SK-N-SH (cell line): ENCODE measurements at regions not wholly inside any gene's neighbourhood (a gene's known extent, or its start where the extent isn't known, plus 50 kb on each side); places are given as distances from the start of the nearest gene placed in this dataset.

Source experiments
- CHD2 ChIP-seq: fragments of 150-350 bp; IDR thresholded peaks from 2 replicates; pipeline ENCODE4 v1.6.1; 2018; ENCODE audit warnings: low read length; ENCODE audit not compliant: partially characterized antibody
- EZH2phosphoT487 ChIP-seq: fragments of 200-600 bp; sonication (generic); IDR thresholded peaks from 2 replicates; pipeline ENCODE4 v1.6.1; 2017; ENCODE audit warnings: low read depth, mixed run types, mild to moderate bottlenecking, antibody characterized with exemption, moderate library complexity, borderline replicate concordance
- POLR2AphosphoS5 ChIP-seq: IDR thresholded peaks from 2 replicates; pipeline ENCODE4 v1.6.1; 2012; ENCODE audit warnings: low read depth, low read length
- SIN3A ChIP-seq: IDR thresholded peaks from 2 replicates; pipeline ENCODE4 v1.6.1; 2012; ENCODE audit warnings: low read depth, mild to moderate bottlenecking, low read length, moderate library complexity, borderline replicate concordance
- SMC3 ChIP-seq: IDR thresholded peaks from 2 replicates; pipeline ENCODE4 v1.6.1; 2012; ENCODE audit warnings: low read depth, low read length, improper control_type of control experiment
- TF ChIP-seq, protein P1 (sequence below): IDR thresholded peaks from 2 replicates; pipeline ENCODE4 v1.4.0; 2012; ENCODE audit warnings: low read depth, borderline replicate concordance
- TF ChIP-seq, protein P2 (sequence below): fragments of 200-600 bp; sonication (generic); IDR thresholded peaks from 2 replicates; pipeline ENCODE4 v1.6.1; 2017; ENCODE audit warnings: antibody characterized with exemption, mild to moderate bottlenecking, moderate library complexity

DNA sequence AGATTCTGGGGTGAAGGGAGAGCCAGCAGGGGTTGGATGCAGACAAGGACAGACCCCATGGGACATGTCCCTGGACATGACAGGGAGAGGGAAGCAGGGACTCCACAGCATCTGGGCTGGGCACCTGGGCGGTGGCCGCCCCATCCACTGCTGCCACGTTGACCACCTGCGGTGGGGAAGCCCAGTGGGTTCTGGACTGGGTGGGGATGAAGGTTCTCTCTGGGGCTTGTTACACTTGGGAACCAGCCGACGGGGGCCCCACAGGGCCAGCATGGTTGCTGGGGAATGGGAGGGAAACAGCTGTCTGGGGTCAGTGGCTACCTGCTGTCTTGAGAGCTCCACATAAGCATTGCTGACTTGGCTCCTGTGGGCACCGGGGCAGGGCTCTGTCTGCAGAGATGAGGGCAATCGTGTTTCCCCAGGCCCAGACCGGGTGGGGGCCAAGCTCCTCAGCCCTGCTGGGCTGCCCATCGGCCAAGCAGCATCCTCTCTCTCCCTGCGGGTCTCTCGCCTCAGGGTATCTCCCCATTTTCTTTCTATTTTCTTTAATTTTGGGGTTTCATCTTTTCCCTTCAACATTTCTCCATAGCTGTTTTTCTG lies 443.6 kb upstream of the PFKP start:
- TF ChIP-seq, protein P1, sequence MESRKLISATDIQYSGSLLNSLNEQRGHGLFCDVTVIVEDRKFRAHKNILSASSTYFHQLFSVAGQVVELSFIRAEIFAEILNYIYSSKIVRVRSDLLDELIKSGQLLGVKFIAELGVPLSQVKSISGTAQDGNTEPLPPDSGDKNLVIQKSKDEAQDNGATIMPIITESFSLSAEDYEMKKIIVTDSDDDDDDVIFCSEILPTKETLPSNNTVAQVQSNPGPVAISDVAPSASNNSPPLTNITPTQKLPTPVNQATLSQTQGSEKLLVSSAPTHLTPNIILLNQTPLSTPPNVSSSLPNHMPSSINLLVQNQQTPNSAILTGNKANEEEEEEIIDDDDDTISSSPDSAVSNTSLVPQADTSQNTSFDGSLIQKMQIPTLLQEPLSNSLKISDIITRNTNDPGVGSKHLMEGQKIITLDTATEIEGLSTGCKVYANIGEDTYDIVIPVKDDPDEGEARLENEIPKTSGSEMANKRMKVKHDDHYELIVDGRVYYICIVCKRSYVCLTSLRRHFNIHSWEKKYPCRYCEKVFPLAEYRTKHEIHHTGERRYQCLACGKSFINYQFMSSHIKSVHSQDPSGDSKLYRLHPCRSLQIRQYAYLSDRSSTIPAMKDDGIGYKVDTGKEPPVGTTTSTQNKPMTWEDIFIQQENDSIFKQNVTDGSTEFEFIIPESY: no peak
- no peak for TF ChIP-seq SIN3A
- no peak for TF ChIP-seq CHD2
- no peak for TF ChIP-seq POLR2AphosphoS5
- TF ChIP-seq, protein P2, sequence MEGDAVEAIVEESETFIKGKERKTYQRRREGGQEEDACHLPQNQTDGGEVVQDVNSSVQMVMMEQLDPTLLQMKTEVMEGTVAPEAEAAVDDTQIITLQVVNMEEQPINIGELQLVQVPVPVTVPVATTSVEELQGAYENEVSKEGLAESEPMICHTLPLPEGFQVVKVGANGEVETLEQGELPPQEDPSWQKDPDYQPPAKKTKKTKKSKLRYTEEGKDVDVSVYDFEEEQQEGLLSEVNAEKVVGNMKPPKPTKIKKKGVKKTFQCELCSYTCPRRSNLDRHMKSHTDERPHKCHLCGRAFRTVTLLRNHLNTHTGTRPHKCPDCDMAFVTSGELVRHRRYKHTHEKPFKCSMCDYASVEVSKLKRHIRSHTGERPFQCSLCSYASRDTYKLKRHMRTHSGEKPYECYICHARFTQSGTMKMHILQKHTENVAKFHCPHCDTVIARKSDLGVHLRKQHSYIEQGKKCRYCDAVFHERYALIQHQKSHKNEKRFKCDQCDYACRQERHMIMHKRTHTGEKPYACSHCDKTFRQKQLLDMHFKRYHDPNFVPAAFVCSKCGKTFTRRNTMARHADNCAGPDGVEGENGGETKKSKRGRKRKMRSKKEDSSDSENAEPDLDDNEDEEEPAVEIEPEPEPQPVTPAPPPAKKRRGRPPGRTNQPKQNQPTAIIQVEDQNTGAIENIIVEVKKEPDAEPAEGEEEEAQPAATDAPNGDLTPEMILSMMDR: no peak
- TF ChIP-seq SMC3: no peak
- TF ChIP-seq EZH2phosphoT487: no peak
